HepG2 (cell line): ENCODE measurements at regions not wholly inside any gene's neighbourhood (a gene's known extent, or its start where the extent isn't known, plus 50 kb on each side); places are given as distances from the start of the nearest gene placed in this dataset.

Experiments
- ATAC-seq: fragments of 200-7000 bp; cut with Tn5 transposase; 3 replicates; pipeline ENCODE4 v1.9.1; 2020; ENCODE audit warnings: mild to moderate bottlenecking, moderate library complexity
- BruUV-seq: library from RNA; stranded (reverse); fragments of 400-500 nt; replicated peaks from 2 replicates; lab custom pipeline; 2021; lab: Mats Ljungman, UMichigan
- CTCF ChIA-PET: fragments of 300-600 bp; formaldehyde crosslinking; extraction: SDS; loops from one replicate; lab custom pipeline; 2021; ENCODE audit warnings: low total read pairs, inconsistent platforms, low intra/inter-chr PET ratio; lab: Yijun Ruan, JAX
- POLR2A ChIA-PET: fragments of 350-600 bp; sonication (Branson Sonifier 250); formaldehyde crosslinking; loops from one replicate; lab custom pipeline; 2020; ENCODE audit warnings: antibody characterized with exemption, inconsistent platforms; lab: Yijun Ruan, JAX
- DNase-seq: peaks from one replicate; pipeline ENCODE4 v3.0.0-alpha.2; 2015; ENCODE audit warnings: low spot score
- FAIRE-seq: peaks from 3 replicates; lab custom pipeline; 2011; peaks lifted over from hg19 to GRCh38; lab: Jason Lieb, UNC
- H2AFZ ChIP-seq: one replicate; pipeline ENCODE4 v1.6.1; 2011; ENCODE audit warnings: low read length, inconsistent platforms
- H3K27ac ChIP-seq: fragments of 300-600 bp; 3 replicates; pipeline ENCODE4 v1.8.0; 2011; ENCODE audit warnings: mixed run types, mild to moderate bottlenecking, mixed read lengths, low read length, inconsistent platforms; ENCODE audit not compliant: insufficient read depth; ENCODE audit errors: extremely low read length
- H3K27me3 ChIP-seq, 2 experiments: fragments of 200-600 bp in 1 of 2; 2 replicates in 1 of 2; 3 replicates in 1 of 2; pipeline versions ENCODE4 v1.6.0 to v1.8.0; 2011; ENCODE audit warnings: low read length in 2 of 2, mild to moderate bottlenecking in 2 of 2, moderate library complexity in 2 of 2, inconsistent platforms in 1 of 2; ENCODE audit not compliant: insufficient read depth in 2 of 2, control insufficient read depth in 1 of 2
- H3K36me3 ChIP-seq, 2 experiments: fragments of 200-600 bp in 1 of 2; replicated peaks in 1 of 2; 2 replicates in 1 of 2; 3 replicates in 1 of 2; pipeline versions ENCODE4 v1.5.1 to v1.8.0; 2011; ENCODE audit warnings: low read length in 2 of 2, inconsistent platforms in 1 of 2; ENCODE audit not compliant: insufficient read depth in 2 of 2, control insufficient read depth in 1 of 2
- H3K4me1 ChIP-seq: 2 replicates; pipeline ENCODE4 v1.5.1; 2012; ENCODE audit warnings: low read length, inconsistent platforms; ENCODE audit not compliant: insufficient read depth
- H3K4me2 ChIP-seq: 2 replicates; pipeline ENCODE4 v1.6.0; 2011; ENCODE audit warnings: low read depth, low read length, inconsistent platforms
- H3K4me3 ChIP-seq, 3 experiments: fragments of 200-600 bp in 1 of 3; sonication (generic), shearing (Covaris generic) in 1 of 3; replicated peaks in 1 of 3; 2 replicates each; pipeline ENCODE4 v1.5.1; 2011 to 2016; ENCODE audit warnings: low read length in 3 of 3, inconsistent platforms in 2 of 3, low read depth in 2 of 3, mild to moderate bottlenecking in 2 of 3, control low read depth in 1 of 3, mixed read lengths in 1 of 3; ENCODE audit not compliant: insufficient read depth in 1 of 3
- H3K79me2 ChIP-seq: one replicate; pipeline ENCODE4 v1.6.1; 2011; ENCODE audit warnings: low read length, inconsistent platforms; ENCODE audit not compliant: insufficient read depth
- H3K9ac ChIP-seq: 2 replicates; pipeline ENCODE4 v1.6.0; 2011; ENCODE audit warnings: mild to moderate bottlenecking, low read depth, low read length, inconsistent platforms; ENCODE audit not compliant: insufficient read depth
- H3K9me3 ChIP-seq: 2 replicates; pipeline ENCODE4 v1.5.1; 2012; ENCODE audit warnings: mild to moderate bottlenecking, low read length
- H4K20me1 ChIP-seq: 2 replicates; pipeline ENCODE4 v1.6.0; 2011; ENCODE audit warnings: inconsistent platforms, mild to moderate bottlenecking, low read length, moderate library complexity; ENCODE audit not compliant: insufficient read depth
- GMEB2 ChIP-seq: IDR thresholded peaks from 2 replicates; pipeline ENCODE4 v1.6.1; 2016; ENCODE audit warnings: missing biosample characterization, missing genetic modification reagents, low read depth
- HBP1 ChIP-seq: IDR thresholded peaks from 2 replicates; pipeline ENCODE4 v1.6.1; 2016; ENCODE audit warnings: low read depth, control low read depth
- NFE2L1 ChIP-seq: sonication (generic); formaldehyde crosslinking; IDR thresholded peaks from 2 replicates; pipeline ENCODE4 v1.4.0; 2020; ENCODE audit warnings: missing genetic modification reagents, mild to moderate bottlenecking, borderline replicate concordance
- NFRKB ChIP-seq: fragments of 450-650 bp; IDR thresholded peaks from 2 replicates; pipeline ENCODE4 v1.6.1; 2017
- NFYC ChIP-seq: IDR thresholded peaks from 2 replicates; pipeline ENCODE4 v1.6.1; 2016; ENCODE audit warnings: missing genetic modification reagents, missing compliant biosample characterization
- POGK ChIP-seq: sonication (generic); formaldehyde crosslinking; conservative IDR thresholded peaks from 2 replicates; pipeline ENCODE4 v1.8.0; 2022; ENCODE audit warnings: mild to moderate bottlenecking, moderate library complexity, missing genetic modification reagents
- SATB2 ChIP-seq: sonication (generic); formaldehyde crosslinking; IDR thresholded peaks from 2 replicates; pipeline ENCODE4 v1.5.0; 2020; ENCODE audit warnings: missing genetic modification reagents
- SUZ12 ChIP-seq: fragments of 150-350 bp; IDR thresholded peaks from 2 replicates; pipeline ENCODE4 v1.6.1; 2014; ENCODE audit warnings: low read depth, low read length
- TFDP2 ChIP-seq: sonication (generic); formaldehyde crosslinking; IDR thresholded peaks from 2 replicates; pipeline ENCODE4 v1.4.0; 2020; ENCODE audit warnings: missing genetic modification reagents
- TP53 ChIP-seq: sonication (generic); formaldehyde crosslinking; conservative IDR thresholded peaks from 2 replicates; pipeline ENCODE4 v1.4.0; 2020; ENCODE audit warnings: missing genetic modification reagents
- U2AF1 ChIP-seq: fragments of 200-400 bp; formaldehyde crosslinking; optimal IDR thresholded peaks from 2 replicates; pipeline ENCODE3; 2017; ENCODE audit warnings: mild to moderate bottlenecking, low read depth, low read length
- ZFP36 ChIP-seq: fragments of 150-350 bp; IDR thresholded peaks from 2 replicates; pipeline ENCODE4 v1.6.1; 2018; ENCODE audit warnings: borderline replicate concordance, low read length, low read depth; ENCODE audit not compliant: partially characterized antibody
- ZNF260 ChIP-seq: sonication (generic); formaldehyde crosslinking; IDR thresholded peaks from 2 replicates; pipeline ENCODE4 v1.4.0; 2020; ENCODE audit warnings: missing genetic modification reagents, low read depth, mild to moderate bottlenecking, borderline replicate concordance
- WGBS: methylation state at CpG from one replicate; pipeline ENCODE4 v1.1.6; 2017; ENCODE audit warnings: low lambda C conversion rate; 5-methylcytosine and 5-hydroxymethylcytosine counted together
- in situ Hi-C: cut with HindIII; loops from 2 replicates; pipeline ENCODE4 v1.10.0; 2017; ENCODE audit warnings: low pct_unique_long_range_greater_than_20kb; ENCODE audit not compliant: extremely low pct_ligation_motif_present
- intact Hi-C: fragments of 100-400 bp; cut with micrococcal nuclease; formaldehyde crosslinking; loops from one replicate; pipeline ENCODE4 v1.10.0; 2022; ENCODE audit not compliant: unreplicated experiment

- Histone ChIP-seq H3K27me3 (peaks cover 0 to 9% of the 10 kb centered on the region in 2 experiments; a peak in 2 of 5 replicates), H3K79me2 (no peaks in the 10 kb centered on the region), H3K4me1 (no peaks in the 10 kb centered on the region), H4K20me1 (no peaks in the 10 kb centered on the region), H3K9me3 (no peaks in the 10 kb centered on the region), H3K9ac (no peak overlapping the region), H3K27ac (no peak overlapping the region), H3K4me3 (no peak overlapping the region), H3K4me2 (no peak overlapping the region), H3K36me3 (no peaks in the 10 kb centered on the region), H2AFZ (no peak overlapping the region)
- ATAC-seq: no peak
- 0% methylated on average over 2 of the region's 2 CpGs for WGBS
- TF ChIP-seq SATB2 (CRISPR knock-in tag) (no peak), ZNF260 (no peak), NFE2L1 (CRISPR knock-in tag) (no peak), NFRKB (no peak), HBP1 (CRISPR knock-in tag) (no peak), ZFP36 (no peak), NFYC (no peak), POGK (CRISPR knock-in tag) (no peak), U2AF1 (no peak), TFDP2 (no peak), TP53 (CRISPR knock-in tag) (no peak), SUZ12 (no peak), GMEB2 (CRISPR knock-in tag) (no peak)
- CTCF ChIA-PET: no interaction called here
- no peak for DNase-seq
- BruUV-seq: no TSS peak
- FAIRE-seq: no peak
- POLR2A ChIA-PET: no interaction called here
- in situ Hi-C loops: no loop called here
- intact Hi-C loops: no loop called here
Observed at GRCh38 chr2:37770797-37771196, 99.4 kb upstream of the CDC42EP3 start.
